Natural killer cell (primary cell): ENCODE measurements at regions not wholly inside any gene's neighbourhood (a gene's known extent, or its start where the extent isn't known, plus 50 kb on each side); places are given as distances from the start of the nearest gene placed in this dataset.

Experiments used
- ATAC-seq, 3 donors: fragments of 150-1000 bp in 2 of 3; fragments of 200-7000 bp in 1 of 3; cut with Tn5 transposase; 1 replicate in 1 of 3; 2 replicates in 2 of 3; pipeline ENCODE4 v1.10.0; 2021; ENCODE audit warnings: mild to moderate bottlenecking in 2 of 3, moderate library complexity in 2 of 3
- DNase-seq, 2 donors: peaks; one replicate each; pipeline versions ENCODE4 v3.0.0 to v3.0.0-alpha.2; 2013 to 2021; ENCODE audit warnings: mixed read lengths in 1 of 2
- H3K27ac ChIP-seq: one replicate; pipeline ENCODE4 v1.5.1; 2013; ENCODE audit warnings: mild to moderate bottlenecking, low read length
- H3K27me3 ChIP-seq: one replicate; pipeline ENCODE4 v1.6.1; 2013; ENCODE audit warnings: low read length; ENCODE audit not compliant: control insufficient read depth, insufficient read depth
- H3K36me3 ChIP-seq: one replicate; pipeline ENCODE4 v1.6.1; 2013; ENCODE audit warnings: low read length; ENCODE audit not compliant: control insufficient read depth, insufficient read depth
- H3K4me1 ChIP-seq: one replicate; pipeline ENCODE4 v1.6.1; 2013; ENCODE audit warnings: low read length; ENCODE audit not compliant: control insufficient read depth, insufficient read depth
- H3K4me3 ChIP-seq: one replicate; pipeline ENCODE4 v1.5.1; 2013; ENCODE audit warnings: low read length
- H3K9me3 ChIP-seq: one replicate; pipeline ENCODE4 v1.6.1; 2013; ENCODE audit warnings: low read length; ENCODE audit not compliant: control insufficient read depth, insufficient read depth
- H3K27ac Mint-ChIP-seq, 2 donors: one replicate each; pipeline ENCODE4 v1.8.0; 2022; ENCODE audit warnings: mild to moderate bottlenecking in 2 of 2, mixed read lengths in 2 of 2, moderate library complexity in 1 of 2
- H3K27me3 Mint-ChIP-seq, 2 donors: one replicate each; pipeline ENCODE4 v1.8.0; 2022; ENCODE audit warnings: low read depth in 2 of 2, mixed read lengths in 2 of 2
- H3K36me3 Mint-ChIP-seq: one replicate; pipeline ENCODE4 v1.8.0; 2022; ENCODE audit warnings: mixed read lengths
- H3K4me1 Mint-ChIP-seq, 2 donors: one replicate each; pipeline ENCODE4 v1.8.0; 2022; ENCODE audit warnings: mixed read lengths in 2 of 2
- H3K4me3 Mint-ChIP-seq: one replicate; pipeline ENCODE4 v1.8.0; 2022; ENCODE audit warnings: mild to moderate bottlenecking, moderate library complexity, mixed read lengths
- H3K9me3 Mint-ChIP-seq, 2 donors: one replicate each; pipeline ENCODE4 v1.8.0; 2022; ENCODE audit warnings: mixed read lengths in 2 of 2
- WGBS: methylation state at CpG from one replicate; pipeline ENCODE4 v1.1.7; 2013; ENCODE audit warnings: missing lambda C conversion rate; ENCODE audit not compliant: insufficient coverage; 5-methylcytosine and 5-hydroxymethylcytosine counted together
- intact Hi-C: fragments of 100-400 bp; cut with micrococcal nuclease; formaldehyde crosslinking; loops from one replicate; pipeline ENCODE4 v1.14.2; 2022
- TF ChIP-seq, protein P1 (sequence below): fragments of 200-600 bp; IDR thresholded peaks from one replicate; pipeline ENCODE4 v1.8.0; 2022; ENCODE audit warnings: antibody characterized with exemption

DNA sequence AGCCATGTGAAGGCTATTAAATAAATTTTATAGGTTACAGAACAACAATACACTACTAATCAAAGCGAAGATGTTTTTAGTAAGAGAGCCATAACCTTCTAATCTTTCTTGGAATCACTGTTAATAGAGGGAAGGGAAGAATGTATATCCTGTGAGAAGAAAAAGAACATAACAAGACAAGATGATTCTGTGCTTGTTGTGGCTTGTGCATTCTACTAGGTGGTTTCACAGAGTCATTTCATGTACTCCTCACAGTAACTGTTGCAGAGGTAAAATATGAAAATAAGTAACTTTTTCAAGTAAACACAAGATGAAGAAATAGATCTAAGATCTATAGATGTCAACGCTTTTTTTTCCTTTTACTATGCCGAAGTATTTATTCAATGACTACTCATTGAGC is 116.9 kb upstream of the FAM83B start:
- 80% methylated on average over 1 of the region's 3 CpGs for WGBS
- Histone ChIP-seq H3K36me3 (no peaks in the 10 kb centered on the region), H3K27ac (no peak overlapping the region), H3K4me3 (no peak overlapping the region), H3K9me3 (no peaks in the 10 kb centered on the region), H3K27me3 (no peaks in the 10 kb centered on the region), H3K4me1 (no peaks in the 10 kb centered on the region)
- no peak overlapping the region for H3K27ac Mint-ChIP-seq
- no peak overlapping the region for H3K4me3 Mint-ChIP-seq
- no peak for ATAC-seq
- peaks cover 0 to 6% of the 10 kb centered on the region in 2 donors for H3K27me3 Mint-ChIP-seq
- H3K9me3 Mint-ChIP-seq, result peaks cover 0 to 4% of the 10 kb centered on the region in 2 donors
- no peak for DNase-seq
- no peaks in the 10 kb centered on the region for H3K4me1 Mint-ChIP-seq
- no peaks in the 10 kb centered on the region for H3K36me3 Mint-ChIP-seq
- TF ChIP-seq, protein P1, sequence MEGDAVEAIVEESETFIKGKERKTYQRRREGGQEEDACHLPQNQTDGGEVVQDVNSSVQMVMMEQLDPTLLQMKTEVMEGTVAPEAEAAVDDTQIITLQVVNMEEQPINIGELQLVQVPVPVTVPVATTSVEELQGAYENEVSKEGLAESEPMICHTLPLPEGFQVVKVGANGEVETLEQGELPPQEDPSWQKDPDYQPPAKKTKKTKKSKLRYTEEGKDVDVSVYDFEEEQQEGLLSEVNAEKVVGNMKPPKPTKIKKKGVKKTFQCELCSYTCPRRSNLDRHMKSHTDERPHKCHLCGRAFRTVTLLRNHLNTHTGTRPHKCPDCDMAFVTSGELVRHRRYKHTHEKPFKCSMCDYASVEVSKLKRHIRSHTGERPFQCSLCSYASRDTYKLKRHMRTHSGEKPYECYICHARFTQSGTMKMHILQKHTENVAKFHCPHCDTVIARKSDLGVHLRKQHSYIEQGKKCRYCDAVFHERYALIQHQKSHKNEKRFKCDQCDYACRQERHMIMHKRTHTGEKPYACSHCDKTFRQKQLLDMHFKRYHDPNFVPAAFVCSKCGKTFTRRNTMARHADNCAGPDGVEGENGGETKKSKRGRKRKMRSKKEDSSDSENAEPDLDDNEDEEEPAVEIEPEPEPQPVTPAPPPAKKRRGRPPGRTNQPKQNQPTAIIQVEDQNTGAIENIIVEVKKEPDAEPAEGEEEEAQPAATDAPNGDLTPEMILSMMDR, result no peak
- intact Hi-C loops, result no loop called here

DNA sequence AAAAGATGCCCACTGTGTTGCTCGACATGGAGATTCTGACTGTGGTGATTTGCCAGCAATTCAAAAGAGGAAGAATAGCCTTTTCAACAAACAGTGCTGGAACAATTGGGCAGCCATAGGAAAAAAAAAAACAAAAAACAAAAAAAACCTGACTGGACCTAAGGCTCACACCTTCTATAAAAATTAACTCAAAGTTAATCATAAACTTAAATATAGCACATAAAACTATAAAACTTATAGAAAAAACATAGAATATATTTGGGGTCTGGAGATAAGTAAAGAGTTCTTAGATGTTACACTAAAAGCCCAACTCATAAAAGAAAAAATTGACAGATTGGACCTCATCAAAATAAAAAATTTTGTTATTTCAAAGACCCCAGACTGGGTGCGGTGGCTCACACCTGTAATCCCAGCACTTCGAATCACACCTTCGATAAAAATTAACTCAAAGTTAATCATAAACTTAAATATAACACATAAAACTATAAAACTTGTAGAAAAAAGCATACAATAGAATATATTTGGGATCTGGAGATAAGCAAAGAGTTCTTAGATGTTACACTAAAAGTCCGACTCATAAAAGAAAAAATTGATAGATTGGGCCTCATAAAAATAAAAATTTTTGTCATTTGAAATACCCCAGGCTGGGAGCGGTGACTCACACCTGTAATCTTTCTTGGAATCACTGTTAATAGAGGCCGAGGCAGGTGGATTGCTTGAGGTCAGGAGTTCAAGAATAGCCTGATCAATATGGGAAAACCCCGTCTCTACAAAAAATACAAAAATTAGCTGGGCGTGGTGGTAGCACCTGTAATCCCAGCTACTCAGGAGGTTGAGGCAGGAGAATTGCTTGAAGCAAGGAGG is 115.6 kb upstream of the FAM83B start:
- Histone ChIP-seq H3K27ac (no peak overlapping the region), H3K4me3 (no peak overlapping the region), H3K9me3 (no peaks in the 10 kb centered on the region), H3K36me3 (no peaks in the 10 kb centered on the region), H3K27me3 (no peaks in the 10 kb centered on the region), H3K4me1 (no peaks in the 10 kb centered on the region)
- intact Hi-C loops, result no loop called here
- TF ChIP-seq, protein P1, result no peak
- no peaks in the 10 kb centered on the region for H3K4me1 Mint-ChIP-seq
- H3K9me3 Mint-ChIP-seq, result peaks cover 0 to 7% of the 10 kb centered on the region in 2 donors
- WGBS, result 87% methylated on average over 8 of the region's 9 CpGs
- ATAC-seq (no peak), DNase-seq (no peak)
- H3K27me3 Mint-ChIP-seq, result peaks cover 0 to 2% of the 10 kb centered on the region in 2 donors
- H3K27ac Mint-ChIP-seq, result no peak overlapping the region
- peaks cover 6% of the 10 kb centered on the region for H3K36me3 Mint-ChIP-seq
- no peak overlapping the region for H3K4me3 Mint-ChIP-seq

DNA sequence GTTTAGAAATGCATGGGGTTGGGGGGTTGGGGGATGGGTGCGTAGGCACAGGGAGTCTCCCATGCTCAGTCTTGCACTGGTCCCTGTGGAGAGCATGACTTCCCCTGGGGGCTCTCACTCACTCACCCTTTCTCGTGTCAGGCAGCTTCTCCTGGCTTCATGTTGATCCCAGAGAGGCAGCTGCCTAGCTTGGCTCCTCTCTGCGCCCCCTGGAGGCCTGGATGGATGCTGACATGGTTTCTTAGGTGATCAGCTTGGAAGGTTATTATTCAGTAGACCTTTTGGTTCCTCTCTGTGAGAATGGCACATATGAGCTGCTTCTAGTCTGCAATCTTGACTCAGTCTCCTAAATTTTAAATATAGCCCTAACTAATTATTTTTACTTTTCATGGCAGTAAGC is 109.3 kb upstream of the FAM83B start:
- TF ChIP-seq, protein P1, result no peak
- no peaks in the 10 kb centered on the region for H3K9me3 ChIP-seq
- Mint-ChIP-seq H3K4me3 (no peak overlapping the region), H3K27ac (no peak overlapping the region), H3K27me3 (no peaks in the 10 kb centered on the region), H3K36me3 (peaks cover 8% of the 10 kb centered on the region), H3K4me1 (no peaks in the 10 kb centered on the region), H3K9me3 (peaks cover 4 to 6% of the 10 kb centered on the region in 2 donors)
- ATAC-seq (no peak), DNase-seq (no peak)
- no peak overlapping the region for H3K4me3 ChIP-seq
- H3K27me3 ChIP-seq, result no peaks in the 10 kb centered on the region
- 74% methylated on average over 3 of the region's 3 CpGs for WGBS
- H3K4me1 ChIP-seq, result no peaks in the 10 kb centered on the region
- intact Hi-C loops, result no loop called here
- H3K36me3 ChIP-seq, result no peaks in the 10 kb centered on the region
- no peak overlapping the region for H3K27ac ChIP-seq

DNA sequence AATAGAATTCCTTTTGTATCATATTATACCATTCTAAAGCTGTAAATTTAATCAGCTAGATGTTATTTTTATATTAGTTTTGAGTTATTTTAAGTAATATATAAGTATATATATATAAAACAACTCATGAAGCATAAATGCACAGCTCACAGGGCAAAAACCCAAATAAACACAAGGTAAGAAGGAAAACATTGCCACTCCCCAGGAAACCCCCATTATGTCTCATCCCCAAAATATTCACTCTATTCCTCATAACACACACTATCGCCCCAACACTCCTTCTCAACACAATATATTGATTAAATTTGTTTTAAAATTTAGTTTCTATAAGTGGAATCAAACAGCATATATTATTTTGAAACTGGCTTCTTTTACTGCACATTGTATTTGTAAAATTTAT is 98.6 kb upstream of the FAM83B start:
- Histone ChIP-seq H3K4me1 (no peaks in the 10 kb centered on the region), H3K9me3 (peaks cover 6% of the 10 kb centered on the region), H3K4me3 (no peak overlapping the region), H3K27me3 (no peaks in the 10 kb centered on the region), H3K36me3 (no peaks in the 10 kb centered on the region), H3K27ac (no peak overlapping the region)
- Mint-ChIP-seq H3K4me1 (no peaks in the 10 kb centered on the region), H3K9me3 (peaks cover 5 to 6% of the 10 kb centered on the region in 2 donors), H3K27me3 (no peaks in the 10 kb centered on the region), H3K4me3 (no peak overlapping the region), H3K36me3 (peaks cover 8% of the 10 kb centered on the region), H3K27ac (no peak overlapping the region)
- no CpG with 5 or more reads among the region's 1 CpG for WGBS
- ATAC-seq, result no peak
- DNase-seq, result no peak
- intact Hi-C loops, result no loop called here
- TF ChIP-seq, protein P1, result no peak
